Middle frontal gyrus (tissue), 1 donor: ENCODE measurements at regions not wholly inside any gene's neighbourhood (a gene's known extent, or its start where the extent isn't known, plus 50 kb on each side); places are given as distances from the start of the nearest gene placed in this dataset.

Experiments used
- DNase-seq: peaks from one replicate; pipeline ENCODE4 v3.0.0-alpha.2; 2015; ENCODE audit warnings: low spot score; ENCODE audit errors: extremely low spot score

DNA sequence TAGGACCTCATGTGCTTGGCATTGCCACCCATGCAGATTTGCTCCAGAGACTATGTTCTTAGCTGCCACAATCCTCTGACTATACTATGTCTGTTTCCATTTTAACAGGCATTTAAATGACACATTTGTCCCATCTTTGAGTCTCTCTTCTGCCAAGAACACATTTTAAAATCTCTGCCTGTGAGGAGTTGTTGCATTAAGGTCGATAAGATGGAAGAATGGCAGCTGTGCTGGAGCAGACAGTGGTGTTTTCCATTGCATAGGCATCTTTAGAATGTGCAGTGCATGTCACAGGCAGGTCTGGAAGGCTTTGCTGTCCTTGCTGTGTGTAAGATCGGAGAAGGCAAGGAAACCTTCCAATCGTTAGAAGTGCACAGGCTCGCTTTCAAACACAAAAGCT lies 70.9 kb upstream of the CELF2 start:
- no peak for DNase-seq

DNA sequence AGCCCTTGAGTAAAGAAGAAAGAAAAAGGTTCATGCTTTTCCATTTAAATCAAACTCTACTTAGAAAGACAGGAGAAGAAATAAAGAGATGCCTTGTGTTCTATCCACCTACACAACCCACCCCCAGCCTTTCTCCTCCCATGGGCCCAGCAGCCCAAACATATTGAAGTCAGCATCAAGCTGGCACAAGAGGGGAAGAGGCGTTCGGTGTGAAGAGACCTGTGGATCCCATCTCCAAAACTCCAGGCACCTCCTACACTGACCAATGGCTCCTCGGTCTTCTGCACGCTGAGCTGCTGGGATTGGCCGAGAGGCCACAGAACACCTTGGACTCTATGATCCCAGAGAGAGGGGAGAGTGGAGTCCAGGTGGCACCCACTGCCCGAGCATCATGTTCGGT lies 66.0 kb upstream of the CELF2 start:
- no peak for DNase-seq

DNA sequence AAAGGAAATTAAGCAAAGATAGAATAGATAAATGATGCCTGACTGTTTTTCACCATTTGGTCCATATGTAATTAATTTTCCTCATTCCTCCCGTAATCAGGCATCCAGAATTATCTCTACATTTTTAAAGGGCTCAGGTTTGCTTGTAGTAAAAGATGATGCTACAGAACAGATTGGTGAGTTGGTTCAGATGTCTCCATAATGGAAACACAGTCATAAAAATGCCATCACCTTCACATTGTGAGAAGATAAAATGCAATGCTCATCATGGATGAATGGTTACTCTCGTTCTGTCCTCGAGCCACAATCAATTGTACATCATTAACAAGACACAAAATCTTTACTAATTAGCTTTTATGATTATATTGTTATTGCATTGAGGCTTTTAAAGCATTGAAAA lies 64.9 kb upstream of the CELF2 start:
- DNase-seq, result no peak

DNA sequence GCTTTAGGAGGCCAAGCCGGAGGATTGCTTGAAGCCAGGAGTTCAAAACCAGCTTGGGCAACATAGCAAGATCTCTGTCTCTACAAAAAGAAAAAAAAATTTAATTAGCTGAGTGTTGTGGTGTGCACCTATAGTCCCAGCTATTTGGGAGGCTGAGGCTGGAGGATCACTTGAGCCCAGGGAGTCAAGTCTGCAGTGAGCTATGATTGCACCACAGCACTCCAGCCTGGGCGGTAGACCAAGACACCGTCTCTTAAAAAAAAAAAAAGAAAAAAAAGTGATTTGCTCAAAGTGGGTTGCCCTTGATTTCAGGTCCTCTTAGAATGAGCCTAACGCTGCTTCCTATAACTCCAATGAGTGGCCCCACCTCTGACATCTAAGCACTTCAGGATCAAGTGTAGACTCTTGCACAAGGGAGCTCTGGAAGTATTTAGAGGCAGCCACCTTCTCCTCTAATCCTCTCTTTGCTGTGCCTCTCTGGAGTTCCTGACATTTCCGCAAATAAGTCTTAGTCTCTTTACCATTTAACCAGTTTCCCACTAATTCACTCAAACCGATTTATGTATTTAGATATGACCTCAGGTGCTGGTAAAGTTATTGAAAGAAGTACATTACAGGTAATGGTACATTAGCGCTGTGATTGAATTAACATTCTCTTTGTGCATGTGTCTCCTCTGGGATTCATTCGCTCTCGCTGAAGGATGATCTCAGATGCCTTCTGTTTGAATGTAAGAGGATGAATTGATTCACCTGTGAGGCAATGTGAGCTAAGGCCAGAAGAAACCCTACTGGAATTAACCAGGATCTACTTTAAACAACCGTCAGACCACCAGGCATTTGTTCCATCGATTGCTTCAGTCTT lies 60.8 kb upstream of the CELF2 start:
- DNase-seq, result no peak

DNA sequence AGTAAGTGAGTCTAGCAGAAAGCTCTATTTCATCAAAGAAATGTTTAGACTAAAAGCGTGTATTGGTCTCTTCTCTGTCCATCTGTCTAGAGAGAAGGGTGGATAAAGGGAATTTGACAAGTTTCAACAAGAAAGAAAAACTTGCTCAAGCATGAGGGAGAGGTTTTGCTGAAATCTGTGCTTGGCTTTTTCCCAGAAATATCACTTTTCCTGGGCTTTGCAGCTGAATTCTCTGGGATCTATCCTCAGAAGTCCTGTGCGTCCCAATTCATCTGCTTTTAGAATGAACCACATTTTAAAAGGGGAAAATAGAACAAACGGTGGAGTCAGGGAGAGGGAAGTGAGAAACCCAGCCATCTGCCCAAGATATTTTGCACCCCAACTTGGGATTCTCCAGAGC lies 59.6 kb upstream of the CELF2 start:
- no peak for DNase-seq

DNA sequence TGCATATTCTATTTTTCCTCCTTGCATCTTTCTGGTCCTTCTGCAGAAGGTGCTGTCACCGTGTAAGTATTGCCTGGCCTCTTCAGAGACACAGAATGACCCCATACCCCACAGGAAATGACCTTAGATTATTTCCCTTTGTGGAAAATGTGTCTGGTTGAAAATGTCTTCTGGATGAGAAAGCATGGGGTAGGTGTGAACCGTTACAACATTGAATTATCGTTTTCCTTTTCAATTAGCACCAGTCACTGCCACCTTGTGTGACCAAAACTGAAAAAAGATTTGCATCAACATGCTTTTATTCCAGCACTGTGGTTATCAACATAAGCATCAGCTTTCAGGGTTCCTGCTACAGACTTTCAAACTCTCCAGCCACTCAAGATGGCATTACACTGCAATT lies 58.0 kb upstream of the CELF2 start:
- no peak for DNase-seq

DNA sequence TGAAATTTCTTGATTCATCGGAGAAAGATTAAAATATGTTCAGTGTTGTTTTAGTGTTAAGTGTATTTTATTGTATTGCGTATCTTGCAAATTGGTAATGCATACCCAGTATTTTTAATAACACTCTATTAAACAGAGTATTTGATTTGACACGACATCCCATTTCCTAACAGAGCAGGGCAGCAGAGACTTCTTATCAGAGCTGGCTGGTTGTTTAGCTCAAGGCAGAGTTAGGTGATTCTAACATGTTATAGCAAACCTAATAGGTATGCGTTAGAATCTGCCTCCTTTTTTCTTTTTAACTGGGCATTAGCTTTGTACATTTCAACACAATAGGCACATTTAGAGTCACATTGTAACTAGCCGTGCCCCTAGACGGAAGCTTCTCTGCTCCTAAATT lies 57.1 kb upstream of the CELF2 start:
- no peak for DNase-seq

DNA sequence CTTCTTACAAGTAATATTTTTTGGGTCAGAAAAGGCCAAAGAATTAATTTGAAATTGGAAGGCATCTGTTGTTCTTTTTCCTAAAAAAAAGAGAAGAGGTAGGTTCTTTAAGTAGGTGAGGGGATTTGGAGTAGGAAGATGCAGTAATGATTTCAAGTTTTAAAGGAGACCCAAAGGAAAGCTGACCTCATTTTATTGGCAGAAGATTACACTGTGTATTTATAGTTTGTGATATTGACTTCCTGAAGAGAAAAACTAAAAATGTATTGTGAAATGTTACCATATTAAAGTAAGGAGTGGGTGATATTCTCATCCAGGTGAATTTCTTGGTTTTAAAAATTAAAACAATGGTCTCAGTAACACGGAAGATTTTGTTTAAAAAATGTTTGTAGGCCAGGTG lies 56.6 kb upstream of the CELF2 start:
- no peak for DNase-seq

DNA sequence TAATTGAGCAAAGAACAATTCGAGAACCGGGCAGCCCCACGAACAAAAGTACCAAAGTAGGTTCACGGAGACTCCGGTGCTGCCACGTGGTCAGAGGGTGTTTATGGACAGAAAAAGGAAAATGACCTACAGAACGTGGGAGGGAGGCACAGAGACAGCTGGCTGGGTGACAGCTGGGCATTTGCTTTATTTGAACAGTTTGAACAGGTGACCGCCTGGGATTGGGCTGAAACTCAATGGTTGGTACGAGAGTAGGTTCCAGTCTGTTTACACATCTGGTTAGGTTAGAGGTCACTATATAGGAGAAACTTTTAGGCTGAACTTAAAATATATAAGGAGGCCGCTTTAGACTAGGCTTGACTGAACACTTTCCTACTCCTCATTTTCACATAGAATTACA lies 50.6 kb upstream of the CELF2 start:
- DNase-seq, result no peak

DNA sequence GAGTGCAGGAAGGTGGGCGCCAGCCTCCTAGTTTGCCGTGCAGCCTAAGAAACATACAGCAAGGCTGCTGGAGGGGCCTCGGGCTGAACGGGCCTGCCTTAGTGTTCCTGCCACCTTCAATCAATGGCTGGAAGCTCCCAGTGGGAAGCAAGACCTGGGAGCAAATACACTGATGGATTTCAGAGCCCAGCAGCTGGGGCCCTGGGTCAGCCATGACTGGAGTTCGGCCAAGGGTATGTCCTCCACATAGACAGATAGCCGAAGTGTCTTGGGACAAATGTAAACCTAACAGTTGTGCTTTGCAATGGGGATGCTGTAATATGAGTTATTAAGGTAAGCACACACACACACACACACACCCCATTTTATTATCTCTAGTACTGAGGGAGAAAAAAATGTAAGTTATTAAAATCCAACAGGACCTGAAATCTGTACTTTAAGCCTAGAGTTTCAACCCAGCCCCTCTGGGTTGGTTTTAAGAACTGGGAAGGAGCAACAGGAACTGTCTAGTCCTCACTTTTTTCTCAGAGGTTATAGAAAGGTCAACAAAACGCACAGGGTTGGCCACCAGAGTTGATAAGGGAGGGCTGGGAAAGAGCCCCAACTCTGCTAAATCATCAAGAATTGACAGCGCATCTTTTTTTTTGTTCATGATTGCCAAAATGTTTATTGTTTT lies 50.0 kb upstream of the CELF2 start:
- DNase-seq, result no peak
